GM12878 (cell line): ENCODE measurements at regions not wholly inside any gene's neighbourhood (a gene's known extent, or its start where the extent isn't known, plus 50 kb on each side); places are given as distances from the start of the nearest gene placed in this dataset.
A peak's percentile ranks its signal among the peaks of the same experiment; 100 is the strongest.

Experiments
- CHD4 ChIP-seq: fragments of 200-600 bp; sonication (generic); IDR thresholded peaks from 2 replicates; pipeline ENCODE4 v1.6.1; 2016; ENCODE audit warnings: mild to moderate bottlenecking
- CREM ChIP-seq: IDR thresholded peaks from 2 replicates; pipeline ENCODE4 v1.6.1; 2014; ENCODE audit warnings: antibody characterized with exemption, low read depth
- NFIC ChIP-seq: IDR thresholded peaks from 2 replicates; pipeline ENCODE4 v1.6.1; 2012; ENCODE audit warnings: low read depth, mild to moderate bottlenecking, inconsistent platforms, low read length, moderate library complexity
- NR2C1 ChIP-seq: fragments of 450-650 bp; IDR thresholded peaks from 2 replicates; pipeline ENCODE4 v1.6.1; 2017; ENCODE audit warnings: antibody characterized with exemption, mild to moderate bottlenecking, moderate library complexity
- POLR2A ChIP-seq: IDR thresholded peaks from 2 replicates; pipeline ENCODE4 v1.6.1; 2011; ENCODE audit warnings: low read depth, mild to moderate bottlenecking, low read length
- SREBF2 ChIP-seq: IDR thresholded peaks from 2 replicates; pipeline ENCODE4 v1.6.1; 2012; ENCODE audit warnings: mild to moderate bottlenecking, low read length
- STAT1 ChIP-seq: fragments of 450-650 bp; conservative IDR thresholded peaks from 2 replicates; pipeline ENCODE4 v1.6.1; 2014; ENCODE audit warnings: antibody characterized with exemption, mild to moderate bottlenecking
- TCF12 ChIP-seq: IDR thresholded peaks from 2 replicates; pipeline ENCODE4 v1.6.1; 2011; ENCODE audit warnings: low read depth, mild to moderate bottlenecking, low read length
- YY1 ChIP-seq: IDR thresholded peaks from 2 replicates; pipeline ENCODE4 v1.6.1; 2011; ENCODE audit warnings: low read depth, mild to moderate bottlenecking, low read length
- TF ChIP-seq, protein P1 (sequence below), 3 experiments: IDR thresholded peaks in 2 of 3; conservative IDR thresholded peaks in 1 of 3; 2 replicates each; pipeline ENCODE4 v1.5.1; 2011; ENCODE audit warnings: low read depth in 3 of 3, low read length in 3 of 3, mild to moderate bottlenecking in 3 of 3, control low read depth in 2 of 3, moderate library complexity in 2 of 3, inconsistent platforms in 1 of 3, mixed read lengths in 1 of 3; ENCODE audit not compliant: control insufficient read depth in 2 of 3, insufficient read depth in 1 of 3; ENCODE audit errors: extremely low read depth in 1 of 3
- TF ChIP-seq, protein P2 (sequence below): IDR thresholded peaks from 2 replicates; pipeline ENCODE4 v1.6.1; 2012; ENCODE audit warnings: low read depth, low read length, improper control_type of control experiment
- TF ChIP-seq, protein P3 (sequence below): IDR thresholded peaks from 2 replicates; pipeline ENCODE4 v1.6.1; 2011; ENCODE audit warnings: low read depth, low read length, improper control_type of control experiment, borderline replicate concordance

DNA sequence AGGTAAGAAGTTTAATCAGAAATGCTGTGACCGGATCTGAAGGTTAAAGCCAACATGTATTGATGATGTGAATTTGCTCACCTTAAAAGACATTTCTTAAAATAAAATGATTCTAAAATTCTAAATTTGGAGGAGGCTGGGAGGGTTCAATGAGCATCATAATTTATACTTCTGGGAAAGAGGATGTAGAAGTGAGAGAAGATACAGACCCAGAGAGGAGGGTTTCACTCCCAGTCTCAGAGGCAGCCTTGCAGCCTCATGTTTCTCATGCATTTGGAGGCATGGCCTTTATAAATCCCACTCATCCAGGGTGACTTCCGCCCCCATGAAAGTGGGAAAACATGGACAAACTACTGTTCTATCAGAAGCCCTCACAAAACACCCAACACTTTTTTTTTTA lies 305.6 kb upstream of the PITRM1 start:
- no peak for TF ChIP-seq POLR2A
- TF ChIP-seq, protein P1, sequence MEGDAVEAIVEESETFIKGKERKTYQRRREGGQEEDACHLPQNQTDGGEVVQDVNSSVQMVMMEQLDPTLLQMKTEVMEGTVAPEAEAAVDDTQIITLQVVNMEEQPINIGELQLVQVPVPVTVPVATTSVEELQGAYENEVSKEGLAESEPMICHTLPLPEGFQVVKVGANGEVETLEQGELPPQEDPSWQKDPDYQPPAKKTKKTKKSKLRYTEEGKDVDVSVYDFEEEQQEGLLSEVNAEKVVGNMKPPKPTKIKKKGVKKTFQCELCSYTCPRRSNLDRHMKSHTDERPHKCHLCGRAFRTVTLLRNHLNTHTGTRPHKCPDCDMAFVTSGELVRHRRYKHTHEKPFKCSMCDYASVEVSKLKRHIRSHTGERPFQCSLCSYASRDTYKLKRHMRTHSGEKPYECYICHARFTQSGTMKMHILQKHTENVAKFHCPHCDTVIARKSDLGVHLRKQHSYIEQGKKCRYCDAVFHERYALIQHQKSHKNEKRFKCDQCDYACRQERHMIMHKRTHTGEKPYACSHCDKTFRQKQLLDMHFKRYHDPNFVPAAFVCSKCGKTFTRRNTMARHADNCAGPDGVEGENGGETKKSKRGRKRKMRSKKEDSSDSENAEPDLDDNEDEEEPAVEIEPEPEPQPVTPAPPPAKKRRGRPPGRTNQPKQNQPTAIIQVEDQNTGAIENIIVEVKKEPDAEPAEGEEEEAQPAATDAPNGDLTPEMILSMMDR (IDR thresholded peaks at IDR 0.05 in 2 of 3, conservative IDR thresholded peaks at IDR 0.05 in 1 of 3; ENCODE audit: control insufficient read depth in 2 of 3, extremely low read depth in 1 of 3, insufficient read depth in 1 of 3, low read depth in 3 of 3, low read length in 3 of 3), result no peak
- TF ChIP-seq, protein P2, sequence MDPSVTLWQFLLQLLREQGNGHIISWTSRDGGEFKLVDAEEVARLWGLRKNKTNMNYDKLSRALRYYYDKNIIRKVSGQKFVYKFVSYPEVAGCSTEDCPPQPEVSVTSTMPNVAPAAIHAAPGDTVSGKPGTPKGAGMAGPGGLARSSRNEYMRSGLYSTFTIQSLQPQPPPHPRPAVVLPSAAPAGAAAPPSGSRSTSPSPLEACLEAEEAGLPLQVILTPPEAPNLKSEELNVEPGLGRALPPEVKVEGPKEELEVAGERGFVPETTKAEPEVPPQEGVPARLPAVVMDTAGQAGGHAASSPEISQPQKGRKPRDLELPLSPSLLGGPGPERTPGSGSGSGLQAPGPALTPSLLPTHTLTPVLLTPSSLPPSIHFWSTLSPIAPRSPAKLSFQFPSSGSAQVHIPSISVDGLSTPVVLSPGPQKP, result no peak
- no peak for TF ChIP-seq CHD4
- TF ChIP-seq STAT1, result no peak
- TF ChIP-seq NFIC, result peak; percentile 55; the same call in 1 of the 2 replicates
- TF ChIP-seq NR2C1, result no peak
- no peak for TF ChIP-seq SREBF2
- TF ChIP-seq, protein P3, sequence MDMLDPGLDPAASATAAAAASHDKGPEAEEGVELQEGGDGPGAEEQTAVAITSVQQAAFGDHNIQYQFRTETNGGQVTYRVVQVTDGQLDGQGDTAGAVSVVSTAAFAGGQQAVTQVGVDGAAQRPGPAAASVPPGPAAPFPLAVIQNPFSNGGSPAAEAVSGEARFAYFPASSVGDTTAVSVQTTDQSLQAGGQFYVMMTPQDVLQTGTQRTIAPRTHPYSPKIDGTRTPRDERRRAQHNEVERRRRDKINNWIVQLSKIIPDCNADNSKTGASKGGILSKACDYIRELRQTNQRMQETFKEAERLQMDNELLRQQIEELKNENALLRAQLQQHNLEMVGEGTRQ, result no peak
- no peak for TF ChIP-seq YY1
- TF ChIP-seq CREM, result no peak
- no peak for TF ChIP-seq TCF12
